Smooth muscle cell (in vitro differentiated cells): ENCODE measurements at regions not wholly inside any gene's neighbourhood (a gene's known extent, or its start where the extent isn't known, plus 50 kb on each side); places are given as distances from the start of the nearest gene placed in this dataset.

Source experiments
- DNase-seq: peaks from one replicate; lab custom pipeline; 2025; ENCODE audit not compliant: unreplicated experiment; lab: John Stamatoyannopoulos, UW
- H2AFZ ChIP-seq: fragments of 200-600 bp; sonication (generic); 2 replicates; pipeline ENCODE4 v1.6.0; 2016; ENCODE audit warnings: antibody characterized with exemption, low read depth, mild to moderate bottlenecking
- H3F3A ChIP-seq: fragments of 200-600 bp; sonication (generic); 2 replicates; pipeline ENCODE4 v1.6.0; 2017; ENCODE audit warnings: antibody characterized with exemption, low read depth
- H3K27ac ChIP-seq: fragments of 200-600 bp; sonication (generic); 2 replicates; pipeline ENCODE4 v1.5.1; 2016; ENCODE audit warnings: low read depth, mild to moderate bottlenecking
- H3K27me3 ChIP-seq: fragments of 200-600 bp; sonication (generic); 2 replicates; pipeline ENCODE4 v1.6.1; 2016; ENCODE audit warnings: low read depth, mild to moderate bottlenecking
- H3K36me3 ChIP-seq: fragments of 200-600 bp; sonication (generic); 2 replicates; pipeline ENCODE4 v1.5.1; 2016; ENCODE audit warnings: low read depth
- H3K4me1 ChIP-seq: fragments of 200-600 bp; sonication (generic); 2 replicates; pipeline ENCODE4 v1.5.1; 2016; ENCODE audit warnings: low read depth
- H3K4me2 ChIP-seq: fragments of 200-600 bp; sonication (generic); 2 replicates; pipeline ENCODE4 v1.6.0; 2016; ENCODE audit warnings: mild to moderate bottlenecking
- H3K4me3 ChIP-seq: fragments of 200-600 bp; sonication (generic); 2 replicates; pipeline ENCODE4 v1.5.1; 2016; ENCODE audit warnings: mild to moderate bottlenecking
- H3K79me2 ChIP-seq: fragments of 200-600 bp; sonication (generic); 2 replicates; pipeline ENCODE4 v1.6.0; 2016; ENCODE audit warnings: low read depth, mild to moderate bottlenecking
- H3K9ac ChIP-seq: fragments of 200-600 bp; sonication (generic); 2 replicates; pipeline ENCODE4 v1.6.0; 2016; ENCODE audit warnings: low read depth
- H3K9me3 ChIP-seq: fragments of 200-600 bp; sonication (generic); replicated peaks from 2 replicates; pipeline ENCODE4 v1.5.1; 2016; ENCODE audit warnings: low read depth
- H4K20me1 ChIP-seq: fragments of 200-600 bp; sonication (generic); 2 replicates; pipeline ENCODE4 v1.6.0; 2016; ENCODE audit warnings: low read depth
- CTCF ChIP-seq: fragments of 200-600 bp; sonication (generic); IDR thresholded peaks from 2 replicates; pipeline ENCODE4 v1.5.1; 2017; ENCODE audit warnings: borderline replicate concordance, mild to moderate bottlenecking, antibody characterized with exemption; ENCODE audit not compliant: insufficient read depth, poor library complexity, severe bottlenecking
- WGBS: methylation state at CpG from one replicate; pipeline ENCODE4 v1.1.7; 2016; ENCODE audit warnings: low lambda C conversion rate; 5-methylcytosine and 5-hydroxymethylcytosine counted together

- Histone ChIP-seq H3K36me3 (no peaks in the 10 kb centered on the region), H2AFZ (no peak overlapping the region), H3K4me3 (no peak overlapping the region), H3K27me3 (no peaks in the 10 kb centered on the region), H3K79me2 (no peaks in the 10 kb centered on the region), H4K20me1 (no peaks in the 10 kb centered on the region), H3K4me2 (no peak overlapping the region), H3F3A (peaks cover 1% of the 10 kb centered on the region), H3K27ac (no peak overlapping the region), H3K9ac (no peak overlapping the region), H3K4me1 (no peaks in the 10 kb centered on the region), H3K9me3 (no peaks in the 10 kb centered on the region)
- DNase-seq: no peak
- 98% methylated on average over 4 of the region's 4 CpGs for WGBS
- no peak for TF ChIP-seq CTCF
Observed at GRCh38 chr1:59185163-59185860, 111.6 kb upstream of the FGGY start.

GRCh38 chr1:59186656-59187055 lies 110.2 kb upstream of the FGGY start:
- Histone ChIP-seq H3K79me2 (no peaks in the 10 kb centered on the region), H3K4me1 (no peaks in the 10 kb centered on the region), H3K4me3 (no peak overlapping the region), H3K4me2 (no peak overlapping the region), H2AFZ (no peak overlapping the region), H3F3A (no peaks in the 10 kb centered on the region), H3K9ac (no peak overlapping the region), H4K20me1 (no peaks in the 10 kb centered on the region), H3K27me3 (no peaks in the 10 kb centered on the region), H3K9me3 (no peaks in the 10 kb centered on the region), H3K36me3 (no peaks in the 10 kb centered on the region), H3K27ac (no peak overlapping the region)
- no peak for DNase-seq
- WGBS: 59% methylated on average over 3 of the region's 3 CpGs
- TF ChIP-seq CTCF: no peak

GRCh38 chr1:59188413-59189213 lies 108.3 kb upstream of the FGGY start:
- H3K4me3 ChIP-seq: no peak overlapping the region
- no peak overlapping the region for H3K4me2 ChIP-seq
- H3K27ac ChIP-seq: no peak overlapping the region
- no peaks in the 10 kb centered on the region for H3K79me2 ChIP-seq
- no peaks in the 10 kb centered on the region for H4K20me1 ChIP-seq
- no peaks in the 10 kb centered on the region for H3K4me1 ChIP-seq
- no peak overlapping the region for H3K9ac ChIP-seq
- WGBS: 84% methylated on average over 2 of the region's 2 CpGs
- no peak overlapping the region for H2AFZ ChIP-seq
- H3K27me3 ChIP-seq: no peaks in the 10 kb centered on the region
- no peaks in the 10 kb centered on the region for H3K36me3 ChIP-seq
- H3K9me3 ChIP-seq: no peaks in the 10 kb centered on the region
- no peak for TF ChIP-seq CTCF
- DNase-seq: no peak
- H3F3A ChIP-seq: no peaks in the 10 kb centered on the region
